HG02588 (cell line): ENCODE measurements at regions not wholly inside any gene's neighbourhood (a gene's known extent, or its start where the extent isn't known, plus 50 kb on each side); places are given as distances from the start of the nearest gene placed in this dataset.

Experiments
- ATAC-seq: cut with Tn5 transposase; IDR thresholded peaks from one replicate; pipeline ENCODE4 v1.9.1; 2021; ENCODE audit warnings: mild to moderate bottlenecking, moderate library complexity; ENCODE audit not compliant: unreplicated experiment

DNA sequence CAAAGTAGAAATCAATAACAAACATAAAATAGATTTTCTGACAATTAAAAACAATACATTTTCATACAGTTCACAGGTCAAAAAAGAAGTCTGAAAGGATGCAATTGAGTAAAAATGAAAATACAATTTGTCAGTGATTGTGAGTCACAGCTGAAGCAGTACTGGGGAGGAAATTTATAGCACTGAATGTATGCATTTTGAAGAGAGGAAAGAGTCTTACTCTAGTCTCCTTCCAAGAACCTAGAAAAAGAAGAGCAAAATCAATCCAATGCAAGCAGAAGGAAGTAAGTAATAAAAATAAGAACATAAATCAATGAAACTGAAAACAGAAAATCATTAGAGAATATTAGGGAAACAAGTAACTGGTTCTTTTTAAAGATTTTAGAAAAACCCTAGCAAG is 507.2 kb upstream of the IGFBP3 start:
- no peak for ATAC-seq

GRCh38 chr7:46424934-46425333 is 503.9 kb upstream of the IGFBP3 start:
- no peak for ATAC-seq

GRCh38 chr7:46421441-46422230 is 500.6 kb upstream of the IGFBP3 start:
- no peak for ATAC-seq

DNA sequence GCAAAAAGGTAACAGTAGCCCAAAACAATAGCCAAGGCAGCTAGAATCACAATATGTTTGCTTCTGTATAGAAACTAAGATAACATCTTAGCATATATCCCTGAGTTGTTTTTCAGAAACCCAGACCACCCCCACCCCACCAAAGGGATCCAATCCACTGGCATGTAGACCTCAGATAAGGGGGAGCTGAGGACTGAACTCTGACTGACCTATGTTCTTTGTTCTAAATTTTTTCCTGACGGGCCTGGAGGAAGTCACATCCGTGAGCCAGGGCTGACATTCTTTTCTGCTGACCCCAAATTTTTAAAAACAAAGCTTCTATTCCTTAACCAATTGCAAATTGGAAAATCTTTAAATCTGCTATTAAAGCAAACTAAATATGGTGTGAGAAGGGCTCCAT is 493.9 kb upstream of the IGFBP3 start:
- no peak for ATAC-seq

GRCh38 chr7:46411236-46411635 is 490.2 kb upstream of the IGFBP3 start:
- ATAC-seq: no peak

- ATAC-seq: no peak
These were observed 486.1 kb upstream of the IGFBP3 start for GRCh38 chr7:46407125-46407524.

DNA sequence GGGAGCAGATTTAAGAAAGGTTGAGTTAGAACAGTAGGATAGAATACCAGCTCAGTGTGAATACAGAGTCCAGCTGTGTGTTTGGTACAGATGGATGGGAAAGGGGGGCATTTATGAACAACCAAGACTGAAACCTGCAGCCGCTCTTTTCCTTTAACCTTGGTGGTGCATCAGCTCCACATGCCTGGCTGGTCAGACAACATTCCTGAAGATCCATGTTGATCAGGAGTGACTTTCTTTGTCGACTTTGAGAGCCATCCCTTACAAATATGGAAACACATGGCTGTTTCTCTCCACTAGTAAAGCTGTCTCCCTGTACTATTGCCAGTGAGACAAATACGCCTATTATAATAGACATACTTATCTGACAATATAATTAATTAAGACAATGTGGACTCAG is 476.5 kb upstream of the IGFBP3 start:
- no peak for ATAC-seq

GRCh38 chr7:46396481-46396880 is 475.4 kb upstream of the IGFBP3 start:
- no peak for ATAC-seq

- no peak for ATAC-seq
These were observed 472.1 kb upstream of the IGFBP3 start for GRCh38 chr7:46393142-46393541.

DNA sequence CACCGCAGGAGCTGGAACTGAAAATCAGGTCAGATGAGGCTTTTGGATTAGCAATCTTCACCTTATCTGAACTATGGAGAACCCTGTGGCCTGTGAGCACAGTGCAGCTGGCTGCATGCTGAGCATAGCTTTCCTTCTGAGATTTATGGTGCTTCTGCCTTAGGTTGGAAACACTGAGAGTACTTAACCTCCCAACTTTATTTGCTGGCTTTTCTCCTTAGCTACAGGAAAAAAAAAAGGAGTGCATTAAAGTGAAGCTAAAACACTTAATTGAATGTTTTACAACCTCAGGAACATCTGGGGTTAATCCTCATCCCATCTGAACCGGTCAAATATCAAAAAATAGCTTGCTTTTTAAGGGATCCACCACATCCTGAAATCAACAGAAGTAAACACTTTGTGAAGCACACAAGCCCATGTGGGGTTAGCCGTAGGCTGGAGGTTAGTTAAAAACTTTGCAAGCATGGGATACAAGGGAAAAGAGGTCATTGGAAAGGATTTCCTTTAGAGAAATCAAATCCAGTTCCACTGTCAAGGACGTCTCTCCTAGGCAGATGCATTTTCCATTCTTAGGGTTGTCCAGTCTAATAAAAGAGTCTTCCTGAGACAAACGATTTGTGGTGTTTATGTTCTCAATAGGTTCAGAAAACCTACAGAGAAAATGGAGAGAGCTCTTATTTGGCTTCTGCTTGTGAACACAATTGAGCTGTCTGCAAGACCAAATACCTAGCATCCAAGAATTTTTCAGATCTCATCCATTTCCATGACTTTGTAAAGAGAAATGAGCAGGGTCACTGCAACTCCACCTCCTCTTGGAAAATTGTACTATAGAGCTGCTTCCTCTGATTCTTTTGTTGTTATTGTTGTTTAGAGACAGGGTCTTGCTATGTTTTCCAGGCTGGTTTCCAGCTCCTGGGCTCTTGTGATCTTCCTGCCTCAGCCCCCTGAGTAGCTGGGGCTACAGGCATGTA is 470.4 kb upstream of the IGFBP3 start:
- no peak for ATAC-seq

DNA sequence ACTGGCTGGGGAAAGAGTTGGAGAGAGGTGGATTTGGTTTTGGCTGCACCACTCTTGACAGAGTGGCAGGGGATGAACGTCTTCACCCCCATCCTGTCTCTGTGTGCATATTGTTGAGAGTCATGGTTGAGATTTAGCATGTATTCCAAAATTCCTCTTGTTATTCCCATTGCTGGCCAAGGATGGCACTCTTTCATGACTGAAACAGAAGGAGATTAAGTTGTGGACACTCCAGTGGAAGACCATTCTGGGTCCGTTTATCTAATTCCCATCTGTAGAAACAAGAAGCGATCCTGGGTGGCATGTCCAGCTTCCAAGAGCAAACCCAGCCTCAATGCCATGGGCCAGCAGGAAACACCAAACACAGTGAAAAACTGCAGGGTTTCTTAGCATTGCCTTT is 469.0 kb upstream of the IGFBP3 start:
- ATAC-seq: no peak

GRCh38 chr7:46389146-46389545 is 468.1 kb upstream of the IGFBP3 start:
- no peak for ATAC-seq

GRCh38 chr7:46387646-46388045 is 466.6 kb upstream of the IGFBP3 start:
- no peak for ATAC-seq

GRCh38 chr7:46386428-46387399 is 465.6 kb upstream of the IGFBP3 start:
- ATAC-seq: no peak

DNA sequence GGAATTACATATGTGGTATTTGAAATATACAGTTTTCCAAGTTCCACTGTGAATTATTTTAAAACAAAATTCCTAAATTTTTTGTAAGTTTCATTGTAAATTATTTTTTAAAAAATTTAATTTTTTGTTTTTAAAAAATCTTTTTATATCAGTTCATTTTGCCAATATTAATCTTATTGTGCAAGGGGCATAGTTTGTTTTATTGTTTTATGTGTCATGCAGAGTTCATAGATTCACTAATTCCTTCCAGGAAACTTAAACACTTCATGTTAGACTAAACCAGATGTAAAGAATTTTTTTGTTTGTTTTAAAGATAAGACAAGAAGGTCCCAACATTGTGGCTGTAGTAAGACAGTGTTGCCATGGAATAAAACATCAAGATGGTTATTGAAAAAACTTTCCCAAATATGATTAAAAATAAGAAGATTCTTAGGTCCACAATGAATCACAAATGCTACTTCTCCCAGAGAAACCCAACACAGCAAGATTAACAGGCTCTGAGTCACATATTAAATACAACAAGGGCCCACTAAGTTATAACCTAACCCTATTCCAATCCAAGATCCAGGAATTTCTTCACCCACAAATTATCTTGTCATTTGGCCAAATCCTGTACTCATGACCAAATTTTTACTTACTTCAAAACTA is 464.7 kb upstream of the IGFBP3 start:
- no peak for ATAC-seq

GRCh38 chr7:46383605-46384004 is 462.5 kb upstream of the IGFBP3 start:
- ATAC-seq: no peak

- no peak for ATAC-seq
These were observed 449.0 kb upstream of the IGFBP3 start for GRCh38 chr7:46369933-46370654.

GRCh38 chr7:46368871-46369270 is 447.8 kb upstream of the IGFBP3 start:
- no peak for ATAC-seq

GRCh38 chr7:46366526-46366925 is 445.5 kb upstream of the IGFBP3 start:
- no peak for ATAC-seq

DNA sequence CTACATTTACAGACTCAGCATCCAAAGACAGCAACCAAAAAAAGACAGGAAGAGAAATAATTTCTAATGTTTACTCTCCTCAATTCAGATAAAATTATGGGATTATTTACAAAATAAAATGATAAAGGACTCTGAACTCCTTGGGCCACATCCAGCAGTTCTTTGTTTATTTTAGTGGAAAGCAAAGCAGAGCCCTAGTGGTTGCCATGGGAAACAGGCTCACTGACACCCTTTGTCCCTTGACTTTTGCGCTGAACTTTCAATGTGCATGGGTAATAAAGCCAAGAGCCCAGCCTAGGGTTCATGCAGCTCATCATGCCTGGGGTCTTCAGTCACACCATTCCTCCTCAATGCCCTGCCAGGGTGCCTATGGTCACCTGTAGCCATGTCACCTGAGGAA is 442.6 kb upstream of the IGFBP3 start:
- ATAC-seq: no peak
